ENCODE measurements at regions not wholly inside any gene's neighbourhood (a gene's known extent, or its start where the extent isn't known, plus 50 kb on each side); places are given as distances from the start of the nearest gene placed in this dataset.

GRCh38 chr9:129558551-129559505, 62.1 kb downstream of the C9orf50 start:
- ChIA-PET POLR2A (interaction anchor here (0.7 to 1.3 kb wide), 6 partner anchors 8 to 381 kb away, joined by 3 to 4 read pairs (median 3); partner anchors contain the start of gene IER5L), CTCF (interaction anchor here (0.6 to 1.6 kb wide), 9 partner anchors 11 to 420 kb away, joined by 3 to 8 read pairs (median 3); no protein-coding TSS in a partner anchor)
- H2AFZ ChIP-seq (ENCODE audit: low read depth) = no peak overlapping the region
- H3K9me3 ChIP-seq = no peaks in the 10 kb centered on the region
- WGBS (ENCODE audit: low lambda C conversion rate) = 64% methylated on average over 13 of the region's 21 CpGs
- H3K4me2 ChIP-seq = no peak overlapping the region
- TF ChIP-seq TCF12 (IDR thresholded peaks at IDR 0.05) = peak; percentile 11; the same call in 1 of the 2 replicates
- TF ChIP-seq, protein P1, sequence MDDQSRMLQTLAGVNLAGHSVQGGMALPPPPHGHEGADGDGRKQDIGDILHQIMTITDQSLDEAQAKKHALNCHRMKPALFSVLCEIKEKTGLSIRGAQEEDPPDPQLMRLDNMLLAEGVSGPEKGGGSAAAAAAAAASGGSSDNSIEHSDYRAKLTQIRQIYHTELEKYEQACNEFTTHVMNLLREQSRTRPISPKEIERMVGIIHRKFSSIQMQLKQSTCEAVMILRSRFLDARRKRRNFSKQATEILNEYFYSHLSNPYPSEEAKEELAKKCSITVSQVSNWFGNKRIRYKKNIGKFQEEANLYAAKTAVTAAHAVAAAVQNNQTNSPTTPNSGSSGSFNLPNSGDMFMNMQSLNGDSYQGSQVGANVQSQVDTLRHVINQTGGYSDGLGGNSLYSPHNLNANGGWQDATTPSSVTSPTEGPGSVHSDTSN (IDR thresholded peaks at IDR 0.05) = no peak
- peak in 1 of 2 experiments; percentile 17; a peak in 1 of 4 replicates for TF ChIP-seq EP300 (IDR thresholded peaks at IDR 0.05; ENCODE audit: borderline replicate concordance in 1 of 2, low read depth in 1 of 2, low read length in 1 of 2)
- peak; percentile 56 for TF ChIP-seq CHD2 (IDR thresholded peaks at IDR 0.05; ENCODE audit: low read length, partially characterized antibody)
- 0 out of 2 replicates have a peak, but pooled peaks have one; percentile 2 for TF ChIP-seq RAD21 (IDR thresholded peaks at IDR 0.05; ENCODE audit: low read length)
- no peak for TF ChIP-seq FOXJ3 (CRISPR knock-in tag; IDR thresholded peaks at IDR 0.05)
- no peak overlapping the region for H3K4me3 ChIP-seq (ENCODE audit: low read depth in 2 of 2, low read length in 1 of 2)
- no peaks in the 10 kb centered on the region for H3K9me2 ChIP-seq
- H4K20me1 ChIP-seq (ENCODE audit: insufficient read depth) = no peaks in the 10 kb centered on the region
- no peaks in the 10 kb centered on the region for H3F3A ChIP-seq (replicated peaks; ENCODE audit: insufficient read depth)
- no peaks in the 10 kb centered on the region for H3K79me2 ChIP-seq (ENCODE audit: insufficient read depth)
- peak overlapping the region in 1 of 2 experiments; percentile 91; a peak in 2 of 4 replicates for H3K27ac ChIP-seq (ENCODE audit: low read depth in 2 of 2, low read length in 1 of 2)
- H3K36me3 ChIP-seq (replicated peaks in 1 of 2; ENCODE audit: control insufficient read depth in 1 of 2, insufficient read depth in 2 of 2, low read length in 1 of 2) = no peaks in the 10 kb centered on the region
- peak; percentile 94 for DNase-seq
- H3K4me1 ChIP-seq (ENCODE audit: control insufficient read depth in 1 of 2, insufficient read depth in 2 of 2, low read depth in 1 of 2, low read length in 1 of 2) = peaks cover 19 to 38% of the 10 kb centered on the region in 2 experiments
- H3K27me3 ChIP-seq (ENCODE audit: insufficient read depth) = no peaks in the 10 kb centered on the region
- H3K9ac ChIP-seq = no peak overlapping the region

DNA sequence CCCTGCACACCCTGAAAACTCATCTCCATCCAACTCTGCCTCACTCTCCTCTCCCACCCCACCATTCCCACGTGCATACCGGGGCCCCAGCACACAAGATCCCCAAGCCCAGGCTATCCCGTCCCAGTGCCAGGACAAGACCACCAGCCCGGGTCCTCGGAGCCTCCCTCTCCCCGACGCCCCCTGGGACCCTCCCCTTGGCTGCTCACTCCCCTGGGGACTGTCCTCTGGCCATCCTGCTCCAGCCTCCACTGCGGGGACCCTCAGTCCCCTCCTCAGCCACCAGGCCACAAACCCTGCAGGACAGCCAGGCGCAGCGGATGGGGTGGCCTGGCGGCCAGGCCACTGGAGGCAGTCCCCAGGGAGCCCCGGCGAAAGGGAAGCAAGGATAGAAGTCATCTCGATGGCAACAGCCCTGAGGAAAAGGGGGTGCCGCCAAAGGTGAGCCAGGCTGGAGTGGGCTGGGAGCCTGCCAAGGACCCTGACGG, 62.8 kb downstream of the C9orf50 start:
- Histone ChIP-seq H3K27me3 (ENCODE audit: insufficient read depth) (no peaks in the 10 kb centered on the region), H3K9ac (no peak overlapping the region), H3K36me3 (replicated peaks in 1 of 2; ENCODE audit: control insufficient read depth in 1 of 2, insufficient read depth in 2 of 2, low read length in 1 of 2) (no peaks in the 10 kb centered on the region), H4K20me1 (ENCODE audit: insufficient read depth) (no peaks in the 10 kb centered on the region), H3K9me2 (no peaks in the 10 kb centered on the region), H3K9me3 (no peaks in the 10 kb centered on the region), H3K79me2 (ENCODE audit: insufficient read depth) (no peaks in the 10 kb centered on the region), H3K4me2 (no peak overlapping the region), H3K4me1 (ENCODE audit: control insufficient read depth in 1 of 2, insufficient read depth in 2 of 2, low read depth in 1 of 2, low read length in 1 of 2) (peaks cover 19 to 38% of the 10 kb centered on the region in 2 experiments), H2AFZ (ENCODE audit: low read depth) (no peak overlapping the region), H3K27ac (ENCODE audit: low read depth in 2 of 2, low read length in 1 of 2) (peak overlapping the region in 1 of 2 experiments; percentile 91; a peak in 2 of 4 replicates), H3F3A (replicated peaks; ENCODE audit: insufficient read depth) (no peaks in the 10 kb centered on the region), H3K4me3 (ENCODE audit: low read depth in 2 of 2, low read length in 1 of 2) (no peak overlapping the region)
- TF ChIP-seq TEAD4 (IDR thresholded peaks at IDR 0.05; ENCODE audit: borderline replicate concordance, insufficient read depth) (no peak), SIN3A (IDR thresholded peaks at IDR 0.05; ENCODE audit: borderline replicate concordance, low read depth, low read length) (no peak), FOXJ3 (CRISPR knock-in tag; IDR thresholded peaks at IDR 0.05) (no peak), NFIC (IDR thresholded peaks at IDR 0.05; ENCODE audit: borderline replicate concordance) (no peak)
- 76% methylated on average over 9 of the region's 16 CpGs for WGBS (ENCODE audit: low lambda C conversion rate)
- ChIA-PET POLR2A (interaction anchor here (1.3 kb wide), 1 partner anchor 63 kb away, joined by 3 read pairs; no protein-coding TSS in a partner anchor), CTCF (interaction anchor here (1.0 to 1.6 kb wide), 3 partner anchors 53 to 385 kb away, joined by 3 to 8 read pairs (median 4); no protein-coding TSS in a partner anchor)
- DNase-seq = peak; percentile 79
